ENCODE measurements at regions not wholly inside any gene's neighbourhood (a gene's known extent, or its start where the extent isn't known, plus 50 kb on each side); places are given as distances from the start of the nearest gene placed in this dataset.

DNA sequence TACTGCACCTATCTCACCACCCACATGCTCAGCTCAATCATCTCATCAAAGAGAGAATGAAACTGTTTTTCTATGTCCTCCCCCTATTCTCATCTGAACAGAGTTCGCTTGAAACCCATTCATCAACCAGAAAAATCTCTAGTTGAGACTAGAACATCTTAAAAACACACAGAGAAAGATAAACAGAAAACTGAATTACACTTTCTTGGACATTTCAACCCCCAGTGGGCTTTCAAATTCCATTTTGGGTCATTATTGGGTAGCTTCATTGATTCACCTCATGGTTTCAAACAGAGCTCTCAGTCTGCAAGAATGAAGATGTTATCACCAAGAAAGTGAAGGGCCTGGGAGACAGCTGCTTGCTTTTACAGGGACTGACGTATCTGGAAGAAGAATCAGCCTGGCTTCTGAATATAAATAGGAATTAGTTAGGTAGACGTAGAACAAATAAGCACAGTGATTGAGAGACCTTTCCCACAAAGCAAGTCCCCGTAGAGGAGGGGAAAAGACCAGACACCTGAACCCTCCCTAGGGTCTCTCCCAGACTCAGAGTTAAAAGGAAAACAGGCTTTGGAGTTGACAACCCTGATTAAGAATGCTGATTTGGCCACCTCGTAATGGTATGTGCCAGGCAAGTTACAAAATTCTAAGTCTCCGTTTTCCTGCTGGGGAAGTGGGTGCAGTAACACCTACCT is 155.7 kb downstream of the BBOX1 start:
- TF ChIP-seq, protein P1, sequence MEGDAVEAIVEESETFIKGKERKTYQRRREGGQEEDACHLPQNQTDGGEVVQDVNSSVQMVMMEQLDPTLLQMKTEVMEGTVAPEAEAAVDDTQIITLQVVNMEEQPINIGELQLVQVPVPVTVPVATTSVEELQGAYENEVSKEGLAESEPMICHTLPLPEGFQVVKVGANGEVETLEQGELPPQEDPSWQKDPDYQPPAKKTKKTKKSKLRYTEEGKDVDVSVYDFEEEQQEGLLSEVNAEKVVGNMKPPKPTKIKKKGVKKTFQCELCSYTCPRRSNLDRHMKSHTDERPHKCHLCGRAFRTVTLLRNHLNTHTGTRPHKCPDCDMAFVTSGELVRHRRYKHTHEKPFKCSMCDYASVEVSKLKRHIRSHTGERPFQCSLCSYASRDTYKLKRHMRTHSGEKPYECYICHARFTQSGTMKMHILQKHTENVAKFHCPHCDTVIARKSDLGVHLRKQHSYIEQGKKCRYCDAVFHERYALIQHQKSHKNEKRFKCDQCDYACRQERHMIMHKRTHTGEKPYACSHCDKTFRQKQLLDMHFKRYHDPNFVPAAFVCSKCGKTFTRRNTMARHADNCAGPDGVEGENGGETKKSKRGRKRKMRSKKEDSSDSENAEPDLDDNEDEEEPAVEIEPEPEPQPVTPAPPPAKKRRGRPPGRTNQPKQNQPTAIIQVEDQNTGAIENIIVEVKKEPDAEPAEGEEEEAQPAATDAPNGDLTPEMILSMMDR (IDR thresholded peaks at IDR 0.05): no peak
- no peak overlapping the region for H3K4me3 Mint-ChIP-seq (ENCODE audit: unreplicated experiment)
- H3K4me1 Mint-ChIP-seq (ENCODE audit: unreplicated experiment): peaks cover 4% of the 10 kb centered on the region
- no peaks in the 10 kb centered on the region for H3K9me3 Mint-ChIP-seq (ENCODE audit: unreplicated experiment)
- H3K27me3 Mint-ChIP-seq (ENCODE audit: unreplicated experiment): no peaks in the 10 kb centered on the region
- peaks cover 3% of the 10 kb centered on the region for H3K36me3 Mint-ChIP-seq (ENCODE audit: unreplicated experiment)
- no peak overlapping the region for H3K27ac Mint-ChIP-seq (ENCODE audit: unreplicated experiment)
- DNase-seq (ENCODE audit: extremely low spot score, unreplicated experiment): no peak

DNA sequence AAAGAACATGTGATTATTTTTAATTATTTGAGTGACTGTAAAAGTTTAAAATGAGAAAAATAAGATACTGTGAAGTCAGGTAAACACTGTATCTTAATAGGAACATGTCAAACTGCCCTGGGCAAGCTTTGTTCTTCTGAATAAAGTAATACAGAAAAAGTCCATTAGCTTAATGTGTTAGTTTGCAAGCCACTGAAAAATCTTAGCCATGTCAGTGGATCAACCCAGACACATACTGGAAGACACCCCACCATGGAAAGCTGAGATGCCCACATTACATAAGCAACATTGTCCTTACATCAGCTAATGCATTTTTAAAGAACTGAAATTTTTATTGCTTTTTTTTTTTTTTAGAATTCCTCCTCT is 155.2 kb downstream of the BBOX1 start:
- Mint-ChIP-seq H3K27me3 (ENCODE audit: unreplicated experiment) (no peaks in the 10 kb centered on the region), H3K4me3 (ENCODE audit: unreplicated experiment) (no peak overlapping the region), H3K36me3 (ENCODE audit: unreplicated experiment) (peaks cover 3% of the 10 kb centered on the region), H3K27ac (ENCODE audit: unreplicated experiment) (no peak overlapping the region), H3K9me3 (ENCODE audit: unreplicated experiment) (no peaks in the 10 kb centered on the region), H3K4me1 (ENCODE audit: unreplicated experiment) (peaks cover 4% of the 10 kb centered on the region)
- DNase-seq (ENCODE audit: extremely low spot score, unreplicated experiment): no peak
- TF ChIP-seq, protein P1 (IDR thresholded peaks at IDR 0.05): no peak

DNA sequence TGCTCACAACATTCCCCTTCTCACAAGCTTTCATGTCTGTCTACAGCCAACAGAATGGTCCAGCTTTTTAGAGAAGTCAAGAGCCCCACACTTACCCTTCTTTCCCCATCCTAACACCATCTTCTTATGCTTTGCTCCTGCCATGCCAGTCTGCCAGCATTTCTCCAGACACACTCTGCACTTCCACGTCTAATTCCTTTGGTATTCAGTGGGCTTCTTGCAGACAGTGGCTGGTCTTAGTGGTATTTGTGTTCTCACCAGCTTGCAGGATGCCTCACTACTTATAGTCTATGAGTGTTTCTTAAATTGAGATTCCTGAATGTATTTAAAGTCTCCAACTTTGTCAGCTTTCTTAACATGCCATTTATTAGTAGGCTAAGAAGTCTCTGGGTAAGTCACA is 154.4 kb downstream of the BBOX1 start:
- Mint-ChIP-seq H3K4me1 (ENCODE audit: unreplicated experiment) (peaks cover 5% of the 10 kb centered on the region), H3K36me3 (ENCODE audit: unreplicated experiment) (peaks cover 3% of the 10 kb centered on the region), H3K27me3 (ENCODE audit: unreplicated experiment) (no peaks in the 10 kb centered on the region), H3K9me3 (ENCODE audit: unreplicated experiment) (no peaks in the 10 kb centered on the region), H3K27ac (ENCODE audit: unreplicated experiment) (no peak overlapping the region), H3K4me3 (ENCODE audit: unreplicated experiment) (no peak overlapping the region)
- TF ChIP-seq, protein P1 (IDR thresholded peaks at IDR 0.05): no peak
- no peak for DNase-seq (ENCODE audit: extremely low spot score, unreplicated experiment)

DNA sequence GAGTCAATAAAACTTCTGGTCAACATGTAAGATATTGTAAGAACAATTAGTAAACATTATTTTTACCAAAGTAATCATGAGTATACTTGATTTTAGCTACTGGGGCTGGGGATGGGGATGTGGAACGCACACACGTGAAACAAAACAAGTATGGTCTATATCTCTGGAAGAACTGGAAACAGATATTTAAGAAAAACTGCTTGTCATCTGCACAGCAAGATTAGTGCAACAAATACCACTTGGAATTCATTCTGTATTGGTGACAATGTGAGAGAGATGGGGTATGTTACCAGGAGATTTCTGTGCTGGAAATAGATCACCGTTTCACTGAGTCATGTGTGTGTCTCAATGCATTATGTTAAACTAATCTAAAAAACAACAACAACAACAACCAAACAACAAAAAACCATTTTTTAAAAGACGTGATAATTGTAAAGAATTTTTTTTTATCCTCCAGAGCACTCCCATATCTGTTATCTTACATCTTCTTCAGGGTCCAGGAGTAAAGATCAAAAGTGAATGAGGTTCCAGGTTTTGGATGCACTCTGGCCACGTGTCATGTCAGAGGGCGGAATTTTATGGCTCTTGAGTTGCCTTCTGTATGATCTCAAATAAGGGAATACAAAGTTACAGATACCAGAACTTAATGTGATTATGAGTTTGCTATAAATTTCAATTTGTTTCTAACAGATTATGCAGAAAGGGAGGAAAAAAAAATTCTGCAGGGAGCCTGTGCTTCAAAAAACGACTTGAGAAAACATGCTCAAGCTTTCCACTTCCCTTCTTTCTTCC is 153.0 kb downstream of the BBOX1 start:
- peaks cover 4% of the 10 kb centered on the region for H3K27me3 Mint-ChIP-seq (ENCODE audit: unreplicated experiment)
- peaks cover 3% of the 10 kb centered on the region for H3K36me3 Mint-ChIP-seq (ENCODE audit: unreplicated experiment)
- TF ChIP-seq, protein P1 (IDR thresholded peaks at IDR 0.05): no peak
- no peak overlapping the region for H3K27ac Mint-ChIP-seq (ENCODE audit: unreplicated experiment)
- no peak overlapping the region for H3K4me3 Mint-ChIP-seq (ENCODE audit: unreplicated experiment)
- no peak for DNase-seq (ENCODE audit: extremely low spot score, unreplicated experiment)
- no peaks in the 10 kb centered on the region for H3K9me3 Mint-ChIP-seq (ENCODE audit: unreplicated experiment)
- peaks cover 5% of the 10 kb centered on the region for H3K4me1 Mint-ChIP-seq (ENCODE audit: unreplicated experiment)

DNA sequence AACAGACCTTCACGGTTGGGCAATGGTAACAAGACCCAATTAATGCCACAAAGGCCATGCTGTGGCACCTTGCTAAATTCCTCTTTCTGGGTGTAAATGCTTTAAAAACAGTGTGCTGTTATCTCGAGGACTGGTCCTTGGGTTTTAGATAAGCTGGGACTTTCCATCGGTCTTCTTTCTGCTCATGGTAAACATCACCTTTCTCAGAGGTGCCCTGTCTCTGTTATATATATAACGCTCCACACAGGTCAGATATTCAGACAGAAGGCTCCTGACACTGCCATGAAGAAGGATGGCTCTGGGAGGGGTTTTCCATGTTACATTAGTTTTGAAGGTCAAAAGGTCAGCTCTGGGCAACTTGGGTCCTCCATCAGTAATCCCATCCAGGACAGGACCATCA is 151.6 kb downstream of the BBOX1 start:
- Mint-ChIP-seq H3K4me1 (ENCODE audit: unreplicated experiment) (peaks cover 5% of the 10 kb centered on the region), H3K36me3 (ENCODE audit: unreplicated experiment) (peaks cover 3% of the 10 kb centered on the region), H3K4me3 (ENCODE audit: unreplicated experiment) (no peak overlapping the region), H3K27me3 (ENCODE audit: unreplicated experiment) (peaks cover 5% of the 10 kb centered on the region), H3K27ac (ENCODE audit: unreplicated experiment) (no peak overlapping the region), H3K9me3 (ENCODE audit: unreplicated experiment) (no peaks in the 10 kb centered on the region)
- TF ChIP-seq, protein P1 (IDR thresholded peaks at IDR 0.05): no peak
- no peak for DNase-seq (ENCODE audit: extremely low spot score, unreplicated experiment)
